NCI-H187 treated with DMSO at 0.1 percent for 48 hours (cell line): ENCODE measurements at regions not wholly inside any gene's neighbourhood (a gene's known extent, or its start where the extent isn't known, plus 50 kb on each side); places are given as distances from the start of the nearest gene placed in this dataset.

Source experiments
- DNase-seq: peaks from one replicate; lab custom pipeline; 2025; lab: John Stamatoyannopoulos, UW

DNA sequence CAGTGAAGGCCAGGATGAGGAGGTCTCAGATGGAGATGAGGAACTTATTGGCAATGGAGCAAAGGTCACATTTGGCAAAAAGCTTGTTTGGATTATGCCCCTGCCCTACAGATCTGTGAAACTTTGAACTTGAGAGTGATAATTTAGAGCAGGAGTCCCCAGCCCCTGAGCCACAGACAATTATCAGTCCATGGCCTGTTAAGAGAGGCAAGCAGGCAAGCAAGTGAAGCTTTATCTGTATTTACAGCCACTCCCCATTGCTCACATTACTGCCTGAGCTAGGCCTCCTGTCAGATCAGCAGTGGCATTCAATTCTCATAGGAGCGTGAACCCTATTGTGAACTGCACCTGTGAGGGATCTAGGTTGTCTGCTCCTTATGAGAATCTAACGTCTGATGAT is 1076.9 kb upstream of the TENM4 start:
- no peak for DNase-seq

DNA sequence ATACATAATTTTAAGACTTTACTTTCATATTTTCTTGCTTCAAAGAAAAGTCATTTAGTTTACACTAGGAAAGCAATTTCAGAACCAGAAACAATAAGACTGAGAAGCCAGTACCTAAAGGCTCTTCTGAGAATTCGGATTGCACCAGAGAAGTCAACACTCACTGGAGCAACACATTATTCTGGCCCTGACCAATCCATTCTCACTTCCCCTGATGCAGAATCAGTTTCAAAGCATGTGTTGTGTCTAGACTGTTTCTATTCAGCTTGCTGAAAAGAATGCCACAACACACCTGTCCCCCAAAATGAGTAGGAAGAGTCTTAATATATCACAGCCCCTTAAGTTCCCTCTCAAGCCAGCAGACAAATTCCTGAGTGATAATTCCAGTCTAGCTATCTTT is 1074.3 kb upstream of the TENM4 start:
- no peak for DNase-seq

DNA sequence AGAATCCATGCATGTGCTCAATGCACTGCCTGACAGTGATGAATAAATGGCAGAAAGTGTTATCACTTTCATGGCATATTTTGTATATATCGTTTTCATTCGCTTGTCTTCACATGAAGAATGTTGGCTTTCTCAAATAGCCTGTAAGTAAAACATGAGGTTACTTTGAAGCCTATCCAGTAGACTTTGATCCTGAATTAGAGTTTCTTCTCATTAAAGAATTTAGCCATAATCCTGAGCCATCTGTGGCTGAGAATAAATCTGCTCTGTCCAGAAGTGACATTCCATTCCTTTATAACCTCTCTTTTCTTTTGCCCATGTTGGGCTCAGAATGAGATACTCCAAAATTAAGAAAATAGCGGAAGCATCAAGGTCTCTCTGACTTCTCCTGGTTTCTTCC is 1071.7 kb upstream of the TENM4 start:
- DNase-seq: no peak

DNA sequence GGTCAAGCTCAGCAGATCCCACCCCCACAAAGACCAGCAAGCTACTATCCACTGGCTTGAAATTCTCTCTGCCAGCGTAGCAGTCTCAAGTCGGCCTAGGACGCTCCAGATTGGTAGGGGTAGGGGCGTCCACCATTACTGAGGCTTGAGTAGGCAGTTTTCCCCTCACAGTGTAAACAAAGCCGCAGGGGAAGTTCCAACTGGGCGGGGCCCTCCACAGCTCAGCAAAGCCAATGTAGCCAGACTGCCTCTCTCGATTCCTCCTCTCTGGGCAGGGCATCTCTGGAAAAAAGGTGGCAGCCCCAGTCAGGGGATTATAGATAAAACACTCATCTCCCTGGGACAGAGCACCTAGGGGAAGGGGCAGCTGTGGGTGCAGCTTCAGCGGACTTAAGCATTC is 1064.9 kb upstream of the TENM4 start:
- no peak for DNase-seq

DNA sequence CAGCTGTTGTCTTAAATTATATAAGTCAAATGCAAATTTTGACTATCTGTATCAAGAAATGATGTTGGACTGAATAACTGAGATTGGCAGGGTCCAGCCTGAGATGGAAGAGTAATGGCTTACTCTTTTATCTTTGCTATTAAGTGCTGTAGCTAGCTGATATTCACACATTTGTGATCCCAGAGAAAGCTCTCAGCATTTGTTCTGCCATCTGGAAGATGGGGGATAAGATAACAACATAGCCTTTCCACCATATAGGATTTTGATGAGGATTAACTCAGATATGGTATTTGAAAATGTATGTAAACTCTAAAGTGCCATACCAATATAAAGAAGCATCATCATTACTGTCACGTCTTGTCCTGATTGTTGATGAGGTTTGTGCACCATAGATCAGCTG is 1063.2 kb upstream of the TENM4 start:
- no peak for DNase-seq

DNA sequence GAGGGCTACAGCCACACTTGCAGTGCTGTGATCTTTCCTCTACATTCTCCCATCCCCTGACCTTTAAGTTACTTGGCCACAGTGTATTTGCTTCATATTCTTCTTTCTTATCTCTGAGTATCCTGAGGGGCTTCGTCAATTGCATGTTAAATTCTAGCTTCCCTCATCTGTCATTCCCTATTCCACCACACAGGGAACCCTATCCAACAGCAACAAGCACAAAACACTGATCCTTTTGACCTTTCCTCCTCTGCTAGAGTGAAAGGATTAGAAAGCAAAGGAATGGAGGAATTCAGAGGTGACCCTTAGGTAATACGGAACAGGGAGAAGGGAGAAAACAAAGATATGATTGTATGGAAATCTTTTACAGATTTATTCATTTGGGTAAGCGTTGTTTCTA is 1061.7 kb upstream of the TENM4 start:
- no peak for DNase-seq

DNA sequence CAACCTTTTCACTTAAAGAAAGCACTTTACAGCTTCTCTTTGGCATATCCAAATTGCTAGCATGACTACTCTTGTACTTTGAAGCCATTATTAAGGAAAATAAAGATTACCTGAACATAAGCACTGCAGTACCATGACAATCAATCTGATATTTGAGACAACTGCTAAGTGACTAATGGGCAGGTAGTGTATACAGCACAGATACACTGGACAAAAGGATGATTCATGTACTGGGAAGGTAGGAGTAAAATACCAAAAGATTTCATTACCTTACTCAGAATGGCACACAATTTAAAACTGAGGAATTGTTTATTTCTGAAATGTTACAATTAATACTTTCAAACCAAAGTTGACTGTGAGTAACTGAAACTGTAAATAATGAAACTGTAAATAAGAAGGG is 1054.3 kb upstream of the TENM4 start:
- DNase-seq: no peak

DNA sequence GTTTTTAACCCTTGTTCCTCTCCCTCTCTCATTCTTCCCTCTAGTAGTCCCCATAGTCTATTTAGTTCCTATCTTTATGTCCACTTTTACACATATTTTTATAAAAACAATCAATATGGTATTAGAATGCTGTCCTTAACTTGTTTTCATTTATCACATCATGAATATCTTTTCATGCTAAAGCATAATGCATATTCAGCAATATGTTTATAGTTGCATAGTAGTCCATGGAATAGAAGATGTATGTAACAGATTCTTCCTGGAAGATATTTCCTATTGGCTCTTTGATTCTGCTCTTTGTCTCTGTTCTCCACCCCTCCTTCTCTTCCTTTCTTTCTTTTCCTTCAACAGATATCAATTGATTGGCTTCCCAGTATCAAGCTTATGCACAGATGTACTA is 1047.1 kb upstream of the TENM4 start:
- no peak for DNase-seq

DNA sequence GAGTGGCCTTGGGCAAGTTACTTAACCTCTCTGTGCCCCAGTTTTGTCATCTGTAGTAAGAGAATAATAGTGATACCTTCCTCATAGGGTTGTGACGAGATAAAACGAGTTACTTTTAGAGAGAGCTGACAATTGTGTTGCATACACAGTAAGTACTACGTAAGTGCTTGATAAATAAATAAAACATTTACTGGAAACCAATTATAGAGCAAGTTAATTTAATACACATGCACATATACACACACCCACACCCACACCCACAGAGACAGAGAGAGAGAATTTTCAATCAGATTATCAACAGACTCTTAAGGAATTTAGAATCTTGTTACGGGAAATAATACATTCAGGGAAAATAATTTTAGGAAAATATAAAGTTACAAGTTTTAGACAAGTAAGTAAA is 1045.8 kb upstream of the TENM4 start:
- DNase-seq: no peak

DNA sequence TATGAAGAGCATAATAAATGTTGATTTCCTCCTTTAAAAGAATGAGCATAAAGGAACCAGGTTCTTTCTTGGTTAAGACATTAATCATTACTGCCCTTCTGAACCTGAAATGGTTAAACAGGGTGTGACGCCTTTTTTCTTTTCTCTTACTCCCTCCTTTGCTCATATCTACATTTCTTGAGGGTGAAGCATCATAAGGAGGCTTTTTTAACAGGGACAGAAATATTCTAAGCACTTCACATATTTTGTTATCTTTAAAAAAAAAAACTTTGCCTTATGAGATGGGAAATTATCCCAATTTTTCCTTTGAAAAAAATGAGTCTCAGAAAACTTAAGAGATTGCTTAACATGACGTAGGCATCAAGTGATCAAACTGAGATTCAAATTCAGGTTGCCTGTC is 1036.3 kb upstream of the TENM4 start:
- DNase-seq: no peak

DNA sequence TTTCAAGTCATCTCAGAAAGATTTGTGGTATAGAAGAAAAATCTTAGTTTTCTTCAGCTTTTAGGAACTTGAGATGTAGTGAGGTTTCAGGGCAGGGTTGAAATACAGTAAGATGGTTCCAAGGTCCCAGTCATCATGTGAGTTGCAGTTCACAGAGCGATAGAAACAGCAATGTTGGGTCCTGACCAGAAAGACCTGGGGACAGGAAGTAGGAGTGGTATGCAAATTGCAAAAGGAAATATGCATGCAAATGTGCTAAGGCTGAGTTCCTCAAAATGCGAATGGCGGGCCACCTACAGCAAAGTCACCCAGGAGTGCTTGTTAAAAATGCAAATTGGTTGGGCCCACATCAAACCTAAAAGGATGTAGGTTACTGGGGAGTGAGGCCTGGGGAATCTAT is 1032.7 kb upstream of the TENM4 start:
- DNase-seq: no peak

DNA sequence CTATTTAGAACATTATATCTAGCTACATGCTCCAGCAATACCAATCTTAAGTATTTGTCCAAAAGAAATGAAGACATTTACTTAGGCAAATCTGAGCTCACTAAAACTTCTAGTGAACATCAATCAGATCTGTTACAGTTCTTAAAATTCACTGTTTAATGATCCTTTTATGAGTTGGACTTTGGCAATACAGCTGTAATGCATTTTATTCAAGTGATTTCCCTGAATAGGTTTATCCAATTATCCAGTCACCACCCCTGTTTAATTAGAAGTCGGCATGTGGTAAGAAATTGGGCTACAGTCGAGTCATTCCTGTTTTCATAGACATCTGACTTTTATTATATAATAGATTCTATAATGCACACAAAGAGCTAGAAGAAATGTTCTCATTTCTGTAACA is 1029.0 kb upstream of the TENM4 start:
- no peak for DNase-seq

DNA sequence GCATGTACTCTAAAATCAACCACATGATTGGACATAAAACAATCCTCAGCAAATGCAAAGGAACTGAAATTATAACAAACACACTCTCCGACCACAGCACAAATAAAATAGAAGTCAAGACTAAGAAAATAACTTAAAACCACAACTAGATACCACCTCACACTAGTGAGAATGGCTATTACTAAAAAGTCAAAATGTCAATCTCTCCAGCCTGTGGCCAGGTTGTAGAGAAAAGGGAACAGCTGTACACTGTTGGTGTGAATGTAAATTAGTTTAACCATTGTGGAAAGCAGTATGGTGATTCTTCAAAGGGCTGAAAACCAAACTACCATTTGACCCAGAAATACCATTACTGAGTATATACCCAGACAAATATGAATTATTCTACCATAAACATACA is 1025.7 kb upstream of the TENM4 start:
- no peak for DNase-seq

DNA sequence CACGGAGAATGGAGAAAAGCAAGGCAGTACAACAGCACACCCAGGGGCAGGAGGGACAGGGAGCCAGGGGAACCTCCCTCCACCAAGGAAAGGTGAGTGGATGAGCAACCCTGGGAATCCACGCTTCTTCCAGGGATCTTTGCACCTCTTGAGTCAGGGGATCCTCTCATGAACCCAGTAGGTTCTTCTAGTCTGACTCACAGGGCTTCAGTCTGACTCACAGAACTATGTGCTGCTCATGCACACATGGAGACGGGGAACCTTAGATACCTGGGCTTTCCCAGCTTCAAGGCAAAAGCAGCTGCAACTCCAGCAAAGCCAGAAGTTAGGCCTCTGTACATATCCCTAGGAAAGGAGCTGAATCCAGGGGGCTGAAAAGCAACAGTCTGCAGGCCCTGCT is 1021.4 kb upstream of the TENM4 start:
- DNase-seq: no peak

DNA sequence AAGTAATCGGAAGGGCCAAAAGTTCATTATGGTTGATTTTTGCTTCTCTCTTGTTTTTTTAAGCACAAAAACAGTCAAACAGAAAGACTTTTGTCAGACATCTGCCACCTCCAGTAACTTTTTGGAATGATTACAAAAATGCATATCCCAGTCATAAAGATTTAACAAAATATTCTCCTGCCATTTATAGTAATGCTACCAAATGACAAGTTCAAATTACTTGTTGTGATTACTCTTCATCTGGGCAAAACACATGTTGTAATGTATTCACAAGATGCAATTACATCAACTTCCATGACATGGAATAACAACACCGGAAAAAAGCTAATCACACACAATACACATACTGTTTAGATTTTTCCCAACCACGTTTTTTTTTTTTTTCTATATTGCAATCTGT is 1017.5 kb upstream of the TENM4 start:
- DNase-seq: no peak

DNA sequence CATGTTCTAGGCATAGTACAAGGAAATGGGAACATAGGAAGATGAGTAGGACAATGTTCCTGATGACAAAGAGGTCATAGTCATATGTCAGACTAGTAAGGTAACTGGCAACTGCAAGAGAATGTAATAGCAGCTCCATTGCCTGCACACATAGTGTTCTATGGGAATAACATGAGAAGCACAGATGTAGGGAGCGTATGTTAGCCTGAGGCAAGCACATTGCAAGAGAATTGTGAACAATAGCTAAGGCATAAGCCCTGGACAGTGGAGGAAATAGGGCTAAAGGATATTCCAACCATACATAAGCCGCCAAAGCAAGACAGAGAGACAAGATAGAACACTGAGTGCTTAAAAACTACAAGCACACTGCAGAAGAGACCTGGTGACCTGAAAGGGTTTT is 1017.0 kb upstream of the TENM4 start:
- no peak for DNase-seq

DNA sequence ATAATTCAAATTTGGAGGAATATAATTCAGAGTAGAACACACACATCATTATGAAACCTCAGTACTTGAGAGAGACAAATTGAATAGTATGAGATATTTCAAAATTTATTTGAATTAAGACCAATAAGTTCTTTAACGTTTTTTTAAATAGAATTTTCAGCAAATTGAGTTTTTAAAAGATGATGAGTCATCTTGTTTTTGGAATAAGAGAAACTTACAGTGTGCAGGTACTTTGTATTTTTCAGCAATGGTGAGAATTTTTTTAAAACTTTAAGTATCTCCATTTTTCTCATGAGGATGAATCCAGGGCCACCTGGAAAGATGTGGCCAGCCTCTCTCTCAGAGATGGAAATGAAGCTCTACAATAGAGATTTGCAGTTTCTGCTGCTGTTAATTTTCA is 1015.0 kb upstream of the TENM4 start:
- no peak for DNase-seq

DNA sequence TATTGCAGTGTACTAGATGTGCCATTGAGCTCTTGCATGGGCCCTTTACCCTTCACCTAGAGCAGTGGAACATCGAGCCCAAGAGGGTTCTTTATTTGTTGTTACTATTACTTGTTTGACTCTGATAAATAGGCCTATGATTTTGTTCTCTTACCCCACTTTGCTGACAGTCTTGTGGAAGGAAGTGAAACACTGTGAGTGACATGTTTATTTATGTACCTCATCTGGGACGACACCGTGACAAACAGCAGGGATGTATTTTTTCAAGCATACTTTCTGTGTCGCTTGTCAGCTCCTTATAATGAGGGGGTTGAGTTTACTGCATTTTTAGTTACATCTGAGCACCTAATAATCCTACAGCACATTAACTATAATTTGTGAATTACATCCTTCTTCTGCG is 1010.3 kb upstream of the TENM4 start:
- no peak for DNase-seq

DNA sequence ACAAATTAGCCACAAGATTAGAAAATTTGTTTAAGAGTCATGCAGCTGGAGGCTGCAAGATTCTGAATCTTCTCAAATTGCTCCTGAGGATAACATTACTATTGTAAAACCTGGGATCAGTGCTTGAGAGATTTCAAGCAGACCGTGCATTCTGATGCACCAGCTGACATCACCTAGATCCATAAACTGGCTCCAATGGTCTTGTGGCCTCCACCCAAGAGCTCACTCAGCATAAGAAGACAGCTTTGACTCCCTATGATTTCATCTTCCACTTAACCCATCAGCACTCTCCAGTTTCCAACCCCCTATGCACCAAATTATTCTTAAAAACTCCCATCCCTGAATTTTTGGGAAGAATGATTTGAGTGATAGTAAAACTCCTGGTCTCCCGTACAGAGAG is 1007.9 kb upstream of the TENM4 start:
- no peak for DNase-seq

DNA sequence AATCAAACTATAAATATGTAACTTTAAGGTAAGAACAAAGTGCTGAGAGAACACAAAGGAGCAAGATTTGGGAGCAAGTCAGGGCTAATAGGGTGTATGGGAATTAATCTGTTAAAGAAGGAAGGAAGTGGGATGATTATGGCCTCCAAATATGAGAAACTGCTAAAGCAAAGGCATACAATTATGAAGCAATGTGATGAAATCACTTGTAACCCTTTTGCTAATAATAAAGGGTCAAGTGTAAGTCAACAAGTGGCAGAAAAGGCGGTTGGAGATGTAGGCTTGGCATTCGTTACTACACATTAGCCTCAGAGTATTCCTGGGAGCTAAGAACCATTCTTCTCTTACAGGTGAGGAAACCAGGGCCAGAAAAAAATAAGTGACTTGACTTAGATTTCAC is 1002.3 kb upstream of the TENM4 start:
- no peak for DNase-seq

DNA sequence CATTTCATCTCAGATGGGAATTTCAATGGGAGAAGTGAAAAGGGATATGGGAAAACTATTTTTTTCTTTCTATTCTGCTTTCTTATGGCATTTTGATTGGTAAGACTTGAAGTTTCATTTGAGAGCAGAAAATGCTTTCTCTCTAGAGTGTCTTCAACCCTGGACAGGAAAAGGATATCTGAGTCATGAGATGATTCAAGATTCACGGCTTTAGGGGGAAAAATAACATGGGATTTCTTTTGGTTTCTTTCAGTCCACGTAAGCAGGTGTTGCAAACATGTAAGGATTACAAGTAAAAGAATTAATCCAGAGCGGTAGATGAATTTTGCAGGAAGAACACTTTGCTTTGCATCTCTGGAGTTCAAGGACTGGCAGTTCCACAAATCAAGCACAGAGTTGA is 1001.0 kb upstream of the TENM4 start:
- DNase-seq: no peak

DNA sequence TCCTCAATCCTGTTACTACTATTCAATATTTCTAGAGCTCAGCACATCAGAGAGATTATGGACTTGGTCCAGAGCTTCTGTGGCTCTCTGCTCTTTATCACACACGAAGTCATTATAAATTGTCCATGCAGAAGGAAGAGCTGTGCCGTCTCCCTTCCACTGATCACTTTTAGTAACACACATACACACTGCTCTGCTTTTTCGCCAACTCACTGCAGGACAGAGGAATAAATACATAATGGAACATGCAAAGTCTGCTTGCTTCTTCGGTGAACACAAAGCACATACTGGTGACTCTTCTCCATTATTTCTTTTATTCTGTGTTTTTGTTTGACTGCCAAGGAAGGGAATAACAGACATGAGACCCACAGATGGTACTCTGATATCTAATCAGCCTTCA is 1000.0 kb upstream of the TENM4 start:
- DNase-seq: no peak

DNA sequence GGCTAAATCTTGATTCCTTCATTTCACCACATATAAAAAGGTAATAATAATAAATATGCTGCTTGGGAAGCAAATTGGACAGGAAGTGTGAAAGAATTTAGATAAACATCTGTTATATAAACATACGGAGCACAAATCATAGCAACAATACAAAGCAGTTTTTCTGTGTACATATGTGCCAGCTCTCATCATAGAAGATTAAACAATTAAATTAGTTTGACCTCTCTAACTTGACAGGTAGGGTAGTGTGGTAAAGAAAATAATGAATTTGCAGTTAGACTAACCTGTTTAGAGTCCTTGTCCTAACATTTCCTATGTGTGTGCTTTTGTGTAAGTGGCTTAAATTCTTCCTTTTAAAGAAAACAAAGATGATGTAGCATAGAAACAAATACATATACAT is 995.7 kb upstream of the TENM4 start:
- DNase-seq: no peak

DNA sequence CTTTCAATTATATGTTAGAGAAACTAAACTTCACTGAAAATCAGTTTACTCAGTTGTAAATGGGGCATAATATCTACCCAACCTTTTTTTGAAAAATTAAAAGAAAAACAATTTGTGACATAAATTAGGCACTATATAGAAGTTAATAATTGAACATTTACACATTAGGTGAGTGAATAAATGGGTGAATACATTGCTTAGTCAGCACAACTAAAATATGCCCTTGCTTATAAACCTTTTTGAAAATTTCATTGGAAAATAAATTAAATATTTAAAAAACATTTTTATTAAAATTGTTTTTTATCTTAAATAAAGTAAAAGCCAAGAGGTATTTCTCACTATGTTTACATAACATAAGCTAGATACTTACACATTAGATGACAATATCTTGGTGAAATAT is 994.5 kb upstream of the TENM4 start:
- DNase-seq: no peak

DNA sequence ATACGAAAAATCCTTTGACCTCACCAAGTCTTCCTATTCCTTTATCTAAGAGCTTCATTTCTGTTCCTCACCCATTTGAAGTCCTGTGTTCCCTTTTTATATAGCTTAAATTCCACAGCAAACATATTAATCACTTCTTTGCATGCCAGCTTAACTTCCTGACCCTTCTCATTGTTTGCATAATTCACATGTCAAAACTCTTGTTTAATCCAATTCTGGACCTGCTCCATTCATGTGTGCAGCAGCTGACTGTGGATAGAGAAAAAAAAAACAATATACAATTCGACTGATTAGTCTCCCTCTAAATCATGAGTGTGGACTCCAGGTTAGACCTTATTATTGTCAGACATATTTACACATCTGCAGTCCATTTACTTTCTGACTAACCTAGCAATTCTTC is 991.2 kb upstream of the TENM4 start:
- no peak for DNase-seq
